ENCODE measurements at regions not wholly inside any gene's neighbourhood (a gene's known extent, or its start where the extent isn't known, plus 50 kb on each side); places are given as distances from the start of the nearest gene placed in this dataset.

- H3K9me2 ChIP-seq: no peaks in the 10 kb centered on the region
- no peak for TF ChIP-seq RXRA (IDR thresholded peaks at IDR 0.05; ENCODE audit: borderline replicate concordance, low read depth)
- TF ChIP-seq EZH2phosphoT487 (IDR thresholded peaks at IDR 0.05; ENCODE audit: borderline replicate concordance, low read depth): no peak
- no peak for TF ChIP-seq CTCF (IDR thresholded peaks at IDR 0.05)
- no peak for TF ChIP-seq YY1 (IDR thresholded peaks at IDR 0.05; ENCODE audit: low read depth)
- no peak for TF ChIP-seq USF2 (IDR thresholded peaks at IDR 0.05; ENCODE audit: borderline replicate concordance, low read depth, low read length)
- no peak for TF ChIP-seq REST (IDR thresholded peaks at IDR 0.05; ENCODE audit: low read depth, low read length)
- TF ChIP-seq GATA2 (CRISPR knock-in tag; IDR thresholded peaks at IDR 0.05): no peak
- no peak for TF ChIP-seq EP300 (IDR thresholded peaks at IDR 0.05; ENCODE audit: borderline replicate concordance in 1 of 2, low read depth in 1 of 2, low read length in 1 of 2)
- TF ChIP-seq PBX3 (IDR thresholded peaks at IDR 0.05): no peak
- TF ChIP-seq FOSL2 (IDR thresholded peaks at IDR 0.05; ENCODE audit: borderline replicate concordance, low read depth): no peak
- TF ChIP-seq MAX (IDR thresholded peaks at IDR 0.05; ENCODE audit: low read depth): no peak
- TF ChIP-seq POLR2AphosphoS5 (IDR thresholded peaks at IDR 0.05; ENCODE audit: low read depth, low read length): no peak
- no peak overlapping the region for H3K4me2 ChIP-seq
- ChIA-PET POLR2A (no interaction called here), CTCF (interaction anchor here (0.9 kb wide), 1 partner anchor 48 kb away, joined by 4 read pairs; no protein-coding TSS in a partner anchor)
- WGBS (ENCODE audit: low lambda C conversion rate): 43% methylated on average over 4 of the region's 20 CpGs
- H3K9ac ChIP-seq: no peak overlapping the region
- H3K27me3 ChIP-seq (ENCODE audit: insufficient read depth): no peaks in the 10 kb centered on the region
- no peak for DNase-seq
- H3F3A ChIP-seq (replicated peaks; ENCODE audit: insufficient read depth): peaks cover 5% of the 10 kb centered on the region
- H4K20me1 ChIP-seq (ENCODE audit: insufficient read depth): no peaks in the 10 kb centered on the region
- no peak overlapping the region for H3K4me3 ChIP-seq (ENCODE audit: low read depth in 2 of 2, low read length in 1 of 2)
- H3K36me3 ChIP-seq (replicated peaks in 1 of 2; ENCODE audit: control insufficient read depth in 1 of 2, insufficient read depth in 2 of 2, low read length in 1 of 2): no peaks in the 10 kb centered on the region
- no peaks in the 10 kb centered on the region for H3K79me2 ChIP-seq (ENCODE audit: insufficient read depth)
- no peaks in the 10 kb centered on the region; the same call in 1 of the 2 replicates for H3K9me3 ChIP-seq
- H3K4me1 ChIP-seq (ENCODE audit: control insufficient read depth in 1 of 2, insufficient read depth in 2 of 2, low read depth in 1 of 2, low read length in 1 of 2): no peaks in the 10 kb centered on the region
- H2AFZ ChIP-seq (ENCODE audit: low read depth): no peak overlapping the region
- no peak overlapping the region for H3K27ac ChIP-seq (ENCODE audit: low read depth in 2 of 2, low read length in 1 of 2)
These were observed 143.7 kb downstream of the DNAJB6 start for GRCh38 chr7:157480371-157481050.

All from SK-N-SH (cell line).